ENCODE measurements at regions not wholly inside any gene's neighbourhood (a gene's known extent, or its start where the extent isn't known, plus 50 kb on each side); places are given as distances from the start of the nearest gene placed in this dataset.

DNA sequence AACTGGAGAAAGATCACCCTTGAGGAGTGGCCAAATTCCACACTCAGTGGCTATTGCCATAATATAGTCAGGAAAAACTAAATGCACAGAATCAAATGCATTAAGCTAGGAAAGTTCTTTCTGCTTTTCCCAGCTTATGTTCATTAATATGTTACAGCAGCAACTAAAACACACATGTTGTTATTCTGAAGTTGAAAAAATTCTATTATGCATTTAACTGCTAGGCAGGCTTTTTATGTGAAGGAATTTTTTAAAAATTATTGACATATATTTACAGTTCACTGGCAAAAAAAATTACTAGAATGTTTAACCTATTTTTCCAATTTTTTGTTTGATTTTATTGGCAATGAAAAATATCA lies 135.2 kb upstream of the IL12A start:
- no peak for TF ChIP-seq EZH2 (optimal IDR thresholded peaks at IDR 0.05; ENCODE audit: low read depth, low read length)
- TF ChIP-seq, protein P1, sequence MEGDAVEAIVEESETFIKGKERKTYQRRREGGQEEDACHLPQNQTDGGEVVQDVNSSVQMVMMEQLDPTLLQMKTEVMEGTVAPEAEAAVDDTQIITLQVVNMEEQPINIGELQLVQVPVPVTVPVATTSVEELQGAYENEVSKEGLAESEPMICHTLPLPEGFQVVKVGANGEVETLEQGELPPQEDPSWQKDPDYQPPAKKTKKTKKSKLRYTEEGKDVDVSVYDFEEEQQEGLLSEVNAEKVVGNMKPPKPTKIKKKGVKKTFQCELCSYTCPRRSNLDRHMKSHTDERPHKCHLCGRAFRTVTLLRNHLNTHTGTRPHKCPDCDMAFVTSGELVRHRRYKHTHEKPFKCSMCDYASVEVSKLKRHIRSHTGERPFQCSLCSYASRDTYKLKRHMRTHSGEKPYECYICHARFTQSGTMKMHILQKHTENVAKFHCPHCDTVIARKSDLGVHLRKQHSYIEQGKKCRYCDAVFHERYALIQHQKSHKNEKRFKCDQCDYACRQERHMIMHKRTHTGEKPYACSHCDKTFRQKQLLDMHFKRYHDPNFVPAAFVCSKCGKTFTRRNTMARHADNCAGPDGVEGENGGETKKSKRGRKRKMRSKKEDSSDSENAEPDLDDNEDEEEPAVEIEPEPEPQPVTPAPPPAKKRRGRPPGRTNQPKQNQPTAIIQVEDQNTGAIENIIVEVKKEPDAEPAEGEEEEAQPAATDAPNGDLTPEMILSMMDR (IDR thresholded peaks at IDR 0.05; ENCODE audit: low read length) = no peak

Measured in MM.1S (cell line).